Breast epithelium (tissue), 3 donors: ENCODE measurements at regions not wholly inside any gene's neighbourhood (a gene's known extent, or its start where the extent isn't known, plus 50 kb on each side); places are given as distances from the start of the nearest gene placed in this dataset.

Experiments
- POLR2A ChIP-seq: fragments of 450-650 bp; IDR thresholded peaks from one replicate; pipeline ENCODE4 v1.6.1; 2016; ENCODE audit warnings: antibody characterized with exemption, mild to moderate bottlenecking, moderate library complexity
- POLR2AphosphoS5 ChIP-seq, 3 donors: sonication (generic); formaldehyde crosslinking; IDR thresholded peaks; one replicate each; pipeline ENCODE4 v1.6.1; 2017; ENCODE audit warnings: antibody characterized with exemption in 3 of 3
- TF ChIP-seq, protein P1 (sequence below), 3 donors: fragments of 450-650 bp; IDR thresholded peaks; one replicate each; pipeline ENCODE4 v1.5.1; 2016 to 2017; ENCODE audit warnings: antibody characterized with exemption in 3 of 3, mild to moderate bottlenecking in 3 of 3, moderate library complexity in 3 of 3

DNA sequence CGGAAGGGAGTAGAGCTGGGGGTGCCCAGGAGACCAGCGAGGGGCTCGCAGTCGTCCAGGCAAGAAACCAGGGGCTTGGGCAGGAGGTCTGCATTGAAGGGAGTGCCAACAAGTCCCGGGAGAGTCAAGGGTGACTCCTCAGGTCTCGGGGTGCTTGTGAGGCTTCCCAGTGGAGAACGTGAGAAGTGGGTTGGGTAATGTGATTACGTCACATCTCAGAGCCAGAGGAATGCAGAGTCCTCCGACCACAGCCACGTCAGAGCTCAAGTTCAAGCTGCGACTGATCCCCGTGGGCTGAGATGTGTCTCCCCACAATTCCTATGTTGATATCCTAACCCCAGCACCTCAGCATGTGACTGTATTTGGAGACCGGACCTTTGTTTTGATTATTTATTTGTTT is 89.7 kb upstream of the SHANK2 start:
- TF ChIP-seq, protein P1, sequence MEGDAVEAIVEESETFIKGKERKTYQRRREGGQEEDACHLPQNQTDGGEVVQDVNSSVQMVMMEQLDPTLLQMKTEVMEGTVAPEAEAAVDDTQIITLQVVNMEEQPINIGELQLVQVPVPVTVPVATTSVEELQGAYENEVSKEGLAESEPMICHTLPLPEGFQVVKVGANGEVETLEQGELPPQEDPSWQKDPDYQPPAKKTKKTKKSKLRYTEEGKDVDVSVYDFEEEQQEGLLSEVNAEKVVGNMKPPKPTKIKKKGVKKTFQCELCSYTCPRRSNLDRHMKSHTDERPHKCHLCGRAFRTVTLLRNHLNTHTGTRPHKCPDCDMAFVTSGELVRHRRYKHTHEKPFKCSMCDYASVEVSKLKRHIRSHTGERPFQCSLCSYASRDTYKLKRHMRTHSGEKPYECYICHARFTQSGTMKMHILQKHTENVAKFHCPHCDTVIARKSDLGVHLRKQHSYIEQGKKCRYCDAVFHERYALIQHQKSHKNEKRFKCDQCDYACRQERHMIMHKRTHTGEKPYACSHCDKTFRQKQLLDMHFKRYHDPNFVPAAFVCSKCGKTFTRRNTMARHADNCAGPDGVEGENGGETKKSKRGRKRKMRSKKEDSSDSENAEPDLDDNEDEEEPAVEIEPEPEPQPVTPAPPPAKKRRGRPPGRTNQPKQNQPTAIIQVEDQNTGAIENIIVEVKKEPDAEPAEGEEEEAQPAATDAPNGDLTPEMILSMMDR (IDR thresholded peaks at IDR 0.05): no peak
- TF ChIP-seq POLR2A (no peak), POLR2AphosphoS5 (IDR thresholded peaks at IDR 0.05) (no peak)
